Mammary epithelial cell (primary cell): ENCODE measurements at regions not wholly inside any gene's neighbourhood (a gene's known extent, or its start where the extent isn't known, plus 50 kb on each side); places are given as distances from the start of the nearest gene placed in this dataset.

Experiments
- CTCF ChIP-seq, 2 donors: IDR thresholded peaks in 1 of 2; conservative IDR thresholded peaks in 1 of 2; 2 replicates each; pipeline ENCODE4 v1.5.1; 2011 to 2012; ENCODE audit warnings: inconsistent platforms in 2 of 2, low read length in 2 of 2, mild to moderate bottlenecking in 2 of 2, control low read depth in 1 of 2, low read depth in 1 of 2; ENCODE audit not compliant: insufficient read depth in 1 of 2; ENCODE audit errors: extremely low read depth in 1 of 2
- EZH2 ChIP-seq: IDR thresholded peaks from 2 replicates; pipeline ENCODE4 v1.6.1; 2012; ENCODE audit warnings: low read length, inconsistent platforms, borderline replicate concordance

- TF ChIP-seq CTCF (conservative IDR thresholded peaks at IDR 0.05 in 1 of 2, IDR thresholded peaks at IDR 0.05 in 1 of 2; ENCODE audit: extremely low read depth in 1 of 2, insufficient read depth in 1 of 2, low read depth in 1 of 2, low read length in 2 of 2) (no peak), EZH2 (no peak)
These were observed 273.7 kb upstream of the AJAP1 start for GRCh38 chr1:4380564-4381168.
